HG03571 (cell line): ENCODE measurements at regions not wholly inside any gene's neighbourhood (a gene's known extent, or its start where the extent isn't known, plus 50 kb on each side); places are given as distances from the start of the nearest gene placed in this dataset.
A peak's percentile ranks its signal among the peaks of the same experiment; 100 is the strongest.

Experiments
- ATAC-seq: cut with Tn5 transposase; IDR thresholded peaks from one replicate; pipeline ENCODE4 v1.9.1; 2021; ENCODE audit not compliant: unreplicated experiment

DNA sequence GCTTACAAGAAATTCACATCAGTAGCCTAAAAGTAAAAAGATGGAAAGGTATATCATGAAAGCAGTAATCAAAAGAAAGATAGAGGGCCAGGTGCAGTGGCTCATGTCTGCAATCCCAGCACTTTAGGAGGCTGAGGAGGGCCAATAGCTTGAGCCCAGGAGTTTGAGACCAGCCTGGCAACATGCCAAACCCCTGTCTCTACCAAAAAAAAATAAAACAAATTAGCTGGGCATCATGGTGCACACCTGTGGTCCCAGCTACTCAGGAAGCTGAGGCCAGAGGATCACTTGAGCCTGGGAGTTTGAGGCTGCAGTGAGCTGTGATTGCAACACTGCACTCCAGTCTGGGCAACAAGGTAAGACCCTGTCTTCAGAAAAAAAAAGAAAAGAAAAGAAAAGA lies 55.5 kb downstream of the GSPT2 start:
- ATAC-seq: no peak

DNA sequence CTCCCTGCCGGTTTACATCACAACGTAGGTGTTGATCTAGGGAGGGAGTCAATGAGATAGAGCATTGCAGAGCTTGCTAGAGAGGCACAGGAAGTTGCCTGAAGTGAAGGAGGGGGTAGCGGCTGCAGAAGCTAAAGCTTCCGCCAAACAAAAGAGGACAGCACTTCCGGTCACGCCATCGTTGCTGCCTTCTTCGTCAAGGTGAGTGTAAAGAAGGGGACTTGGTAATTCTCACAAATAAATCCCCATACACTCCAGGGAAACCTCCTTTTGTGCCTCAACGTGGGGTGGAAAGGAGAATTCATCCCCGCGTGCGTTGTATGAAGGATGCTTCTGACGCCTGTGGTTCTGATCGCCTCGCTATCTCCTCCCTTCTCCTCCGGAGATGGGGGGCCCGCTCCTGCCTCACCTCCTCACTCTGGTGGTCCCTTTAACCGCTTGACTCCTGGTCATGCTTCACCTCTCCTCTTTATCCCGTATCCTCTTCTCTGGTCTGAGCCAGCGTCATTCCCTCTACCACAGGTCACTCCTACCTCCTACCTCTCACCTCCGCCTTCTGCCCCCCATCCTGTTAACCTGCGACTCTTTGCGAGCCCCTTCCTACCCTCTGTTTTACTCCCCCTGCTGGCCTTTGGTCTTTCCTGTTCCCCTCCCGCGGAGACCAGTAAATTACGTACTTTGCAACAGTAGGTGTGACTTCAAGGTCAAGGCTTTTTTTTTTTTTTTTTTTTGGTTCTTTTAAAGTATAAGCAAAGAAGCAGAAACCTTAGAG lies 59.9 kb downstream of the GSPT2 start:
- peak; percentile 99 for ATAC-seq

DNA sequence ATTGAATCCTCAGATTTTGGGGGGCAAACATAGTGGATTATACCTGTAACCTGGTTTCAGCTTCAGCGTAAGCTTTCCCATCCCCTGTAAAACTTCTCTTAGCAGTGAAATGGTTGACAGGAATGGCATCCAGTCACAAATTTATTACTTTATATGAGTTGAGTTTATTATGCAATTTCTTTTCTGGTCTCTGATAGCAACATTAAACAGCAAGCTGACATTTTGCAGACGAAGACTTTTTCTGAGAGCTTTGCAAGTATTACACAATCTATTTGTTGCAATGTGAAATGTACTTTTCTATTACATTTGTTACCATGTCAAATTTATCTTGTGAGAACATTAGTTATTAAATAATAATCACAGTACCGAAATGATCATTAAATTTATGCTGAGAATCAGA lies 60.6 kb downstream of the GSPT2 start:
- ATAC-seq: no peak

DNA sequence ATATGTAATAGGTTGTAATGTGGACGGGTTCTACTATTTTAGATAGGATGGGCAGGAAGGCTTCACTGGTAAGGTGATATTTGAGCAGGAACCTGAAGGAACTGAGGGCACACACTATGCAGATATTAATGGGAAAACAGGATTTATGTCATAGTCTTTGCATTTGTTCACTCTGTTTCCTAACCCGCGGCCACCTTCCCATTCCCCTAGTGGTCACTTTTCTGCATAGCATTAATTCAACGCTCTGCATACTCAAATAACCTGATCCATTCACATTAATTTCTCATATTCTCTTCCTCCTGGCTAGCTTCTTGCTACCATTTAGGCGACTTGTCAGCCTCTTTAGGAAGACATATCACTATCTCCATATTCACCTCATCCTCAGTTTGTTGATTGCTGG lies 61.5 kb downstream of the GSPT2 start:
- no peak for ATAC-seq

DNA sequence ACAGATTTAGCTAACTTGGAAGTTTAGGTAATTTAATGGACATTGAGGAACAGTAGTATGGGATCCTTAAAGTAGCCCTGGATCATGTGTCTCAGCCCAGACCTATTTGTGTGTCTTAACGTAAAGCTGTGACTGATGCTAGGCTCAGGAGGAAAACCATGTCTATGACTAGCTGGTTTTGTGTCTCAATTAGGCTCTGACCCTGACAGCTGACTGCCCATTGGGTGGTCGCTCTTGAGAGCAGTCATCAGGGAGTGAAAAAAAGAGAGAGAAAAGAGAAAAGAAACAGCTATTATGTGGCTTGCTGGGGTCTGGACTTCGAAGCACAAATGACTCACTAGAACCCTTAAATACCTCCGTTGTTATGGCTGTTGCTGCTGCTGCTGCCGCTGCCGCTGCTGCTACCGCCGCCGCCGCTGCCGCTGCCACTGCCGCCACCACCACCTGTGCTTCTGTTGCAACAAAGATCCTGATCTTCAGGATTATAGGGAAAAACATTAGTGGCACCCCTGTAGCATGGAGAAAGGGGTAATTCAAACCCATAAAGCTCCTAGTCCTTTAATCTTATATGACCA lies 70.7 kb downstream of the GSPT2 start:
- no peak for ATAC-seq

DNA sequence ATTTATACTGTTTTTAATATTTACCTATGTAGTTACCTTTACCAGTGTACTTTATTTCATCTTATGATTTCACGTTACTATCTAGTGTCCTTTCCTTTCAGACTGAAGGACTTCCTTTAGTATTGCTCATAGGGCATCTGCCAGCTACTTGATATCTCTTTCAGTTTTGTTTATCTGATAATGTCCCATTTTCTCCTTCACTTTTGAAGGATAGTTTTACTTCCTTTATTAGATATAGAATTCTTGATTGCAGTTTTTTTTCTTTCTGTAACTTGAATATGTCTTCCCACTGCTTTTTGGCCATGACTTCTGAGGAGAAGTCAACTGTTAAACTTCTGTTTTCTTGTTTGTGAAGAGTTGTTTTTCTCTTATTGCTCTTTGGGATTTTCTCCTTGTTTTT lies 69.4 kb upstream of the MAGED1 start:
- no peak for ATAC-seq

DNA sequence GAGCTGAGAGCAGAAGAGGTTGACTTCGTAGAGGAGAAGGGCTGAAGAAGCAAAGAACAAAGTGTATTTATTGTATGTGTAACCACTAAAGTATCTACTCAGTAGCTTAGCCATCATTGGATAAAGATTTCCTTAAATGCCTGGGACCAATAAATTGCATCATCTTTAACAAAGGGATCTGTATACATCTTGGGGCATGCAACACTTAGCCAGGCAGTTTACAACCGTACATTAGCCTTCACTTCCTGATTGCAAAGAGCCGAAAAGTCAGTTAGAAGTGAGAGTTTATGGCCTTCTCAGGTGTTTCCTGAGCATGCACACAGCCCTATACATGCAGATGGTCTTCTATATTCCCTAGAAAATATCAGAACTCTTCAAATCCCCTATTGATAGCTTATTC lies 68.0 kb upstream of the MAGED1 start:
- no peak for ATAC-seq

DNA sequence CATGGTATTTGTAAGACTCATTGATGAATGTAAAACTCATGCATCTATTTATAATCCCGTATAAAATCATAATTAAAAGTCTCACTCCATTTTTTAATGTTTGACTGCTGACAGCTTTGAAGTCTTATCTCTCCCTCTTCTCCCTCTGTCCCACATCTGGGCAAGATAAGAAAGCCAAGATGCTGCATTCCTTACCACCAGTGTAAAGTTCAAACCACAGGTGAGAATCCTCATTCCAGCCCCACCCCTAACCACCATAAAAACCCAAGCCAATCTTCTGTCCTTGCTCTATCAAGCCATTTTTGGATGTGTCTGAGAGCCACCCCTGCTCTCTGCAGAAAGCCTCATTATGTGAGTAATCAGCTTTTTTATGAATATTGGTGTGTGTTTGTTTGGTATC lies 59.3 kb upstream of the MAGED1 start:
- ATAC-seq: no peak

DNA sequence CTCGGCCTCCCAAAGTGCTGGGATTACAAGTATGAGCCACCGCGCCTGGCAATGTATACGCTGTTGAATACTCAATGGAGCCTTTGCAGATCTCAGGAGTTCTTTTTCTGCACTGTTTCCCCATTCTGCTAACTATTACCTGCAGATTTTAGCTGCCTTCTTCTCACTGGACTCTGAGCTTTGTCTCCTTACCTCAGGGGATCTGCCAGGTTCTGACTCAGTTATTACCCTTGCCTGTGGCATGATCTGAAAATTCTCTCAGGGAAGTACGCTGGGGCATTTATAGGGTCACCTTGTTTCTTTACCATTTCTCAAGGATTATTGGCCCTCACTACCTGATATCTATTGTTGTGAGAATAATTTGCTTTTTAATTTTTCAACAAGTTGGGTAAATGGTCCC lies 56.6 kb upstream of the MAGED1 start:
- no peak for ATAC-seq

DNA sequence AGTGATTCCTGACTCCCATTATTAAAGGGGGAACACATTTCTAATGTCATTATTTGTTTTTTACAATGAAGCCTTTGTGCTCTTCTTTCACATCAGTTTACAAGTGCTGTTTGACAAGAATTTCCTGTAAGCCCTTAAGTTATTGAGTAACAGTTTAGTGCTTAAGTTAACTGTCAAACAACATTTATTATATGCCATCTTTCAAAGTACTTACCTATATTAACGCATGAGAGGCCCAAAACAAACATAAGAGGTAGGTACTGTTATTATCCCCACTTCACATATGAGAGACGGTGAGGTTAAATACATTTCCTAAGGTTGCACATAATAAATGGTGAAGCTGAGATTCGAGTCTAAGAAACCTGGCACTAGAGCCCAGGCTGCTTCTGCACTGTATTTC lies 56.0 kb upstream of the MAGED1 start:
- ATAC-seq: no peak

GRCh38 chrX:51837921-51838320 lies 55.5 kb upstream of the MAGED1 start:
- ATAC-seq: no peak
